Heart right ventricle (tissue), 16 donors: ENCODE measurements at regions not wholly inside any gene's neighbourhood (a gene's known extent, or its start where the extent isn't known, plus 50 kb on each side); places are given as distances from the start of the nearest gene placed in this dataset.
A peak's percentile ranks its signal among the peaks of the same experiment; 100 is the strongest.

Experiments used
- ATAC-seq, 8 donors: fragments of 200-7000 bp; cut with Tn5 transposase; one replicate each; pipeline ENCODE4 v1.9.1; 2020; ENCODE audit warnings: mild to moderate bottlenecking in 8 of 8, moderate library complexity in 8 of 8, moderate number of reproducible peaks in 1 of 8
- DNase-seq, 2 donors: peaks; one replicate each; pipeline ENCODE4 v3.0.0-alpha.2; 2020
- H3K27ac ChIP-seq, 10 donors: fragments of 200-600 bp; sonication (generic) in 2 of 10; one replicate each; pipeline versions ENCODE4 v1.5.0 to v1.8.0; 2020 to 2022; ENCODE audit warnings: mild to moderate bottlenecking in 3 of 10
- H3K27me3 ChIP-seq, 7 donors: fragments of 200-600 bp; one replicate each; pipeline ENCODE4 v1.8.0; 2021 to 2022; ENCODE audit warnings: mild to moderate bottlenecking in 2 of 7
- H3K36me3 ChIP-seq, 9 donors: fragments of 200-600 bp; sonication (generic) in 1 of 9; one replicate each; pipeline versions ENCODE4 v1.5.0 to v1.8.0; 2020 to 2022; ENCODE audit warnings: mild to moderate bottlenecking in 2 of 9
- H3K4me1 ChIP-seq, 9 donors: fragments of 200-600 bp; sonication (generic) in 1 of 9; one replicate each; pipeline versions ENCODE4 v1.5.0 to v1.8.0; 2020 to 2022; ENCODE audit warnings: mild to moderate bottlenecking in 4 of 9
- H3K4me3 ChIP-seq, 10 donors: fragments of 200-600 bp; sonication (generic) in 2 of 10; one replicate each; pipeline versions ENCODE4 v1.5.0 to v1.8.0; 2020 to 2022; ENCODE audit warnings: mild to moderate bottlenecking in 7 of 10, moderate library complexity in 2 of 10
- H3K9me3 ChIP-seq, 11 donors: fragments of 200-600 bp in 10 of 11; sonication (generic) in 2 of 11; one replicate each; pipeline versions ENCODE4 v1.5.0 to v1.8.0; 2013 to 2022; ENCODE audit warnings: mild to moderate bottlenecking in 2 of 11, control low read depth in 1 of 11, moderate library complexity in 1 of 11
- CTCF ChIP-seq, 9 donors: fragments of 200-600 bp; sonication (generic) in 2 of 9; IDR thresholded peaks; one replicate each; pipeline versions ENCODE4 v1.5.0 to v1.8.0; 2021 to 2022; ENCODE audit warnings: antibody characterized with exemption in 9 of 9, mild to moderate bottlenecking in 5 of 9, moderate library complexity in 1 of 9
- whole genome bisulfite sequencing, 2 donors: extraction: QIAGEN DNeasy Blood & Tissue Kit; methylation state at CpG; one replicate each; pipeline ENCODE4 v1.1.7; 2013; ENCODE audit warnings: inconsistent platforms in 1 of 2; 5-methylcytosine and 5-hydroxymethylcytosine counted together
- intact Hi-C, 10 donors: fragments of 100-400 bp; cut with DNase I; formaldehyde crosslinking; loops; one replicate each; pipeline versions ENCODE4 v1.11.1 to v1.14.2; 2022
- donor health status: Arrhythmogenic right ventricular cardiomyopathy.
- donor health status: ischemic (EF 13 %, LVEDD 7.1; RV severe dilation, severe dysfunction).
- donor health status: healthy with polysubstance abuse.
- donor health status: DM: no; HTN: yes; CAD: no.
- donor health status: DM: no; HTN: no; CAD: no.
- donor health status: ischemic (EF 25% LVEDD 6.9; RV normal size, moderate dysfunction).
- donor health status: ischemic (EF 25% LVEDD 5.7; RV mildly dilated, moderate dysfunction).
- donor health status: healthy.
- donor health status: DM: yes; HTN: yes; CAD: no.
- donor health status: Ischemic cardiomyopathy.
- donor health status: ischemic (EF 35%, LVEDD 5.7; RV mildly dilated, moderate dysfunction).
- donor health status: nonischemic (EF 11% LVEDD 7.7; RV severe dilation, severe dysfunction).
- donor health status: DM: yes; HTN: yes; CAD: no.
- donor health status: PGD.
- donor health status: ischemic (EF 29% LVEDD 5.4; RV normal size, mild dysfunction).
- donor health status: nonischemic (EF 23%, LVEDD 6.1; RV moderate dilation, normal function).

DNA sequence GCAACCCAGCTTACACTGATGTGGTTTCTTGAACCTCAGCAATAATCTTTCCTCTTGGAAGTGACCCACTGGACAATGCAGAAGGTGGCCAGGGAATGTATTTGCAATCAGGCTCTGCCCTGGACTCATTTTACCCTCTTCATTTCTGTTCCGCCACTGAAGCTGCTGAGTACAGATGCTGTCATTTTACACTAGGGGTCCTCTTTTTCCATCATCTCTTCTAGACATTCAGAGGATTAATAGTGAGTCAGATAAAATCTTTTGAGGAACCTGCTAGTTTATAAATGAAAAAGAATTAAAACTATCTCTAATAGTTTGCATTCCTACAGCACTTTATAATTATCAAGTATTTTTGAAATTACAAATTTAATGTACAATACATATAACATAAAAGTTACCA lies 87.9 kb upstream of the PNPT1 start:
- Histone ChIP-seq H3K9me3 (no peaks in the 10 kb centered on the region), H3K4me1 (no peaks in the 10 kb centered on the region), H3K36me3 (no peaks in the 10 kb centered on the region), H3K4me3 (no peak overlapping the region), H3K27me3 (no peaks in the 10 kb centered on the region), H3K27ac (no peak overlapping the region)
- DNase-seq = no peak
- WGBS, 2 donors = 95% methylated on average over 1 of the region's 1 CpG
- TF ChIP-seq CTCF (IDR thresholded peaks at IDR 0.05) = peak in 4 of 9 donors; percentile 8 to 31 (median 10)
- intact Hi-C loops = loop anchor here in 2 of 10 donors (5.0 kb wide), 2 partner anchors 176 to 181 kb away; no protein-coding TSS in a partner anchor
- ATAC-seq = no peak

GRCh38 chr2:55780697-55781096 lies 87.1 kb upstream of the PNPT1 start:
- Histone ChIP-seq H3K27me3 (no peaks in the 10 kb centered on the region), H3K27ac (no peak overlapping the region), H3K4me3 (no peak overlapping the region), H3K9me3 (no peaks in the 10 kb centered on the region), H3K36me3 (no peaks in the 10 kb centered on the region), H3K4me1 (no peaks in the 10 kb centered on the region)
- ATAC-seq (no peak), DNase-seq (no peak)
- no peak for TF ChIP-seq CTCF (IDR thresholded peaks at IDR 0.05)
- WGBS, 2 donors = 72 to 86% methylated on average over 1 of the region's 1 CpG
- intact Hi-C loops = loop anchor here in 2 of 10 donors (5.0 kb wide), 2 partner anchors 177 to 182 kb away; no protein-coding TSS in a partner anchor

DNA sequence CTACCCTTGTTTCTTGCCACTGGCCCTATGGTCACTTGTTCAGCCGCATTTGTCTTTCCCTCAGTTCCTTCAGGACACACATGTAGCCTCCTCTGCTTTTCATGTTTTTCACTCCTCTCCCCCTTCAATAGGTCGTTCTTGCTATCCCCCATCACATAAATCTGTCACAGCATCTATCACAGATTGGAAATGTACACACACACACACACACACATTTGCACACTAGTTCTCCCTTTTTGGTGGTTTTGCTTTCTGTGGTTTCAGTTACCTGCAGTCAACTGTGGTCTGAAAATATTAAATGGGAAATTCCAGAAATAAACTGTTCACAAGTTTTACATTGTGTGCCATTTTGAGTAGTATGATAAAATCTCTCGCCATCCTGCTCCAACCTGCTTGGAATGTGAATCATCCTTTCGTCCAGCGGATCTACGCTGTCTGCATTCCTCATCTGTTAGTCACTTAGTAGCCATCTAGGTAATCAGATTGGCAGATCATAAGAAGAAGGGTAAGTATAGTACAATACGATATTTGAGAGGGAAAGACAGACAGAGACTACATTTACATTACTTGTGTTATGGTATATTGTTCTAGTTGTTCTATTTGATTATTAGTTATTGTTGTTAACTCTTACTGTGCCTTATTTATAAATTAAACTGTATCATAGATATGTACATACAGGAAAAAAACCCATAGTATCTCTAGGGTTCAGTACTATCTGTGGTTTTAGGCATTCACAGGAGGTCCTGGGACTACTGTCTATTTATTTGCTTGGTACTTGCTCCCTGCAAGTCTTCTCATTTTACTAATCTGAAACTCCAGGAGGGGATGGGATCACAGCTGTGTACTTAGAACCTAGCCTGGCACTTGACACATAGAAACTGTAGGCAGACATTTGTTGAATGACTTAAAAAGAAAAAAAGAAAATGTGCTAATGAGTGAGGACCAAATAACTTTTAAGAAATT lies 86.1 kb upstream of the PNPT1 start:
- WGBS, 2 donors = 45 to 48% methylated on average over 7 of the region's 7 CpGs
- DNase-seq (no peak), ATAC-seq (no peak)
- no peak for TF ChIP-seq CTCF (IDR thresholded peaks at IDR 0.05)
- Histone ChIP-seq H3K9me3 (no peaks in the 10 kb centered on the region), H3K27me3 (no peaks in the 10 kb centered on the region), H3K27ac (no peak overlapping the region), H3K36me3 (no peaks in the 10 kb centered on the region), H3K4me3 (no peak overlapping the region), H3K4me1 (no peaks in the 10 kb centered on the region)
- intact Hi-C loops = loop anchor here in 2 of 10 donors (5.0 kb wide), 2 partner anchors 178 to 183 kb away; no protein-coding TSS in a partner anchor

GRCh38 chr2:55776966-55777365 lies 83.3 kb upstream of the PNPT1 start:
- TF ChIP-seq CTCF (IDR thresholded peaks at IDR 0.05) = no peak
- intact Hi-C loops = no loop called here
- Histone ChIP-seq H3K4me3 (no peak overlapping the region), H3K36me3 (no peaks in the 10 kb centered on the region), H3K4me1 (no peaks in the 10 kb centered on the region), H3K27ac (no peak overlapping the region), H3K9me3 (no peaks in the 10 kb centered on the region), H3K27me3 (no peaks in the 10 kb centered on the region)
- WGBS, 2 donors = 78 to 91% methylated on average over 3 of the region's 3 CpGs
- no peak for DNase-seq
- ATAC-seq = no peak
